Ascending aorta (tissue), 2 donors: ENCODE measurements at regions not wholly inside any gene's neighbourhood (a gene's known extent, or its start where the extent isn't known, plus 50 kb on each side); places are given as distances from the start of the nearest gene placed in this dataset.

Experiments used
- DNase-seq, 2 donors: peaks; one replicate each; pipeline ENCODE4 v3.0.0-alpha.2; 2019; ENCODE audit warnings: low spot score in 2 of 2
- H3K27ac ChIP-seq, 2 donors: fragments of 200-600 bp; sonication (generic); one replicate each; pipeline ENCODE4 v1.5.1; 2016 to 2017; ENCODE audit warnings: mild to moderate bottlenecking in 1 of 2
- H3K27me3 ChIP-seq: fragments of 200-600 bp; sonication (generic); one replicate; pipeline ENCODE4 v1.5.1; 2017
- H3K36me3 ChIP-seq, 2 donors: fragments of 200-600 bp; sonication (generic); one replicate each; pipeline ENCODE4 v1.5.1; 2016
- H3K4me1 ChIP-seq, 2 donors: fragments of 200-600 bp; sonication (generic); one replicate each; pipeline ENCODE4 v1.5.1; 2016 to 2017; ENCODE audit warnings: mild to moderate bottlenecking in 1 of 2
- H3K4me3 ChIP-seq, 2 donors: fragments of 200-600 bp; sonication (generic); one replicate each; pipeline ENCODE4 v1.5.1; 2016 to 2017; ENCODE audit warnings: mild to moderate bottlenecking in 1 of 2
- H3K9me3 ChIP-seq, 2 donors: fragments of 200-600 bp; sonication (generic); one replicate each; pipeline ENCODE4 v1.5.1; 2016
- CTCF ChIP-seq, 3 experiments: fragments of 200-600 bp in 2 of 3; fragments of 450-650 bp in 1 of 3; sonication (generic) in 2 of 3; IDR thresholded peaks; one replicate each; pipeline ENCODE4 v1.5.1; 2016 to 2019; ENCODE audit warnings: antibody characterized with exemption in 3 of 3, mild to moderate bottlenecking in 1 of 3, moderate library complexity in 1 of 3
- intact Hi-C: fragments of 100-400 bp; cut with DNase I; formaldehyde crosslinking; loops from one replicate; pipeline ENCODE4 v1.15.1; 2023

GRCh38 chr7:16114633-16115032, 306.7 kb downstream of the CRPPA start:
- no peaks in the 10 kb centered on the region for H3K4me1 ChIP-seq
- intact Hi-C loops, result no loop called here

GRCh38 chr7:16114071-16114470, 307.3 kb downstream of the CRPPA start:
- Histone ChIP-seq H3K9me3 (peaks cover 0 to 19% of the 10 kb centered on the region in 2 donors), H3K36me3 (no peaks in the 10 kb centered on the region), H3K27me3 (no peaks in the 10 kb centered on the region), H3K27ac (no peak overlapping the region), H3K4me1 (no peaks in the 10 kb centered on the region), H3K4me3 (no peak overlapping the region)
- no peak for DNase-seq
- intact Hi-C loops, result no loop called here
- no peak for TF ChIP-seq CTCF (IDR thresholded peaks at IDR 0.05)

More at GRCh38 chr7:16114633-16115032, 306.7 kb downstream of the CRPPA start:
- Histone ChIP-seq H3K9me3 (peaks cover 0 to 14% of the 10 kb centered on the region in 2 donors), H3K4me3 (no peak overlapping the region), H3K27me3 (no peaks in the 10 kb centered on the region), H3K27ac (no peak overlapping the region), H3K36me3 (no peaks in the 10 kb centered on the region)
- TF ChIP-seq CTCF (IDR thresholded peaks at IDR 0.05), result peak in 1 of 3 experiments; percentile 9
- DNase-seq, result no peak

- Histone ChIP-seq H3K9me3 (peaks cover 0 to 20% of the 10 kb centered on the region in 2 donors), H3K4me3 (no peak overlapping the region), H3K27me3 (no peaks in the 10 kb centered on the region), H3K36me3 (no peaks in the 10 kb centered on the region), H3K27ac (no peak overlapping the region), H3K4me1 (no peaks in the 10 kb centered on the region)
- intact Hi-C loops, result no loop called here
- DNase-seq, result no peak
- no peak for TF ChIP-seq CTCF (IDR thresholded peaks at IDR 0.05)
These were observed 308.3 kb downstream of the CRPPA start for GRCh38 chr7:16113058-16113457.

- intact Hi-C loops, result no loop called here
- Histone ChIP-seq H3K9me3 (peaks cover 5 to 35% of the 10 kb centered on the region in 2 donors), H3K36me3 (no peaks in the 10 kb centered on the region), H3K27me3 (no peaks in the 10 kb centered on the region), H3K4me1 (no peaks in the 10 kb centered on the region), H3K27ac (no peak overlapping the region), H3K4me3 (no peak overlapping the region)
- TF ChIP-seq CTCF (IDR thresholded peaks at IDR 0.05), result no peak
- DNase-seq, result no peak
These were observed 314.5 kb downstream of the CRPPA start for GRCh38 chr7:16106869-16107268.

- no peaks in the 10 kb centered on the region for H3K27me3 ChIP-seq
- intact Hi-C loops, result no loop called here
- no peak for DNase-seq
- no peak overlapping the region for H3K4me3 ChIP-seq
- no peak for TF ChIP-seq CTCF (IDR thresholded peaks at IDR 0.05)
- no peaks in the 10 kb centered on the region for H3K36me3 ChIP-seq
- H3K4me1 ChIP-seq, result no peaks in the 10 kb centered on the region
- H3K9me3 ChIP-seq, result peaks cover 5 to 35% of the 10 kb centered on the region in 2 donors
- no peak overlapping the region for H3K27ac ChIP-seq
These were observed 315.0 kb downstream of the CRPPA start for GRCh38 chr7:16106300-16106699.

GRCh38 chr7:16099302-16099849, 322.0 kb downstream of the CRPPA start:
- H3K36me3 ChIP-seq, result no peaks in the 10 kb centered on the region
- H3K27me3 ChIP-seq, result no peaks in the 10 kb centered on the region
- H3K4me3 ChIP-seq, result no peak overlapping the region
- intact Hi-C loops, result no loop called here
- H3K27ac ChIP-seq, result no peak overlapping the region
- peaks cover 0 to 9% of the 10 kb centered on the region in 2 donors for H3K4me1 ChIP-seq
- DNase-seq, result no peak
- H3K9me3 ChIP-seq, result no peaks in the 10 kb centered on the region
- no peak for TF ChIP-seq CTCF (IDR thresholded peaks at IDR 0.05)
